Fibroblast of villous mesenchyme (primary cell): ENCODE measurements at regions not wholly inside any gene's neighbourhood (a gene's known extent, or its start where the extent isn't known, plus 50 kb on each side); places are given as distances from the start of the nearest gene placed in this dataset.
"Not testable (repeated sequence)": the region's sequence is repeated elsewhere in the genome, so short reads cannot be mapped to it uniquely, and the experiment has no call there.

Source experiments
- DNase-seq: peaks from one replicate; pipeline ENCODE4 v3.0.0-alpha.2; 2010; ENCODE audit warnings: low read depth
- H3K4me3 ChIP-seq: 2 replicates; pipeline ENCODE4 v1.5.1; 2011; ENCODE audit warnings: low read depth, mild to moderate bottlenecking, low read length
- CTCF ChIP-seq: IDR thresholded peaks from 2 replicates; pipeline ENCODE4 v1.5.1; 2012; ENCODE audit warnings: low read depth, mild to moderate bottlenecking, low read length; ENCODE audit not compliant: insufficient read depth

- DNase-seq = no peak
- TF ChIP-seq CTCF = no peak
- H3K4me3 ChIP-seq = no peak overlapping the region
Observed at GRCh38 chr2:84131278-84131830, 327.7 kb downstream of the SUCLG1 start.

GRCh38 chr2:84129018-84129417 is 330.1 kb downstream of the SUCLG1 start:
- H3K4me3 ChIP-seq = no peak overlapping the region
- TF ChIP-seq CTCF = no peak
- no peak for DNase-seq

- not testable (repeated sequence) for DNase-seq, H3K4me3 ChIP-seq
Observed at GRCh38 chr2:84127812-84128211, 331.3 kb downstream of the SUCLG1 start.

- H3K4me3 ChIP-seq = no peak overlapping the region
- TF ChIP-seq CTCF = no peak
- DNase-seq = no peak
Observed at GRCh38 chr2:84126530-84126929, 332.6 kb downstream of the SUCLG1 start.

GRCh38 chr2:84126084-84126483 is 333.0 kb downstream of the SUCLG1 start:
- H3K4me3 ChIP-seq = no peak overlapping the region
- no peak for TF ChIP-seq CTCF
- DNase-seq = no peak

- no peak for TF ChIP-seq CTCF
- DNase-seq = no peak
- H3K4me3 ChIP-seq = no peak overlapping the region
Observed at GRCh38 chr2:84116143-84116542, 342.9 kb downstream of the SUCLG1 start.

GRCh38 chr2:84115173-84115857 is 343.8 kb downstream of the SUCLG1 start:
- no peak for TF ChIP-seq CTCF
- H3K4me3 ChIP-seq = no peak overlapping the region
- no peak for DNase-seq

- DNase-seq, H3K4me3 ChIP-seq: not testable (repeated sequence)
Observed at GRCh38 chr2:84103816-84104527, 355.1 kb downstream of the SUCLG1 start.
